Ovary (tissue), 3 donors: ENCODE measurements at regions not wholly inside any gene's neighbourhood (a gene's known extent, or its start where the extent isn't known, plus 50 kb on each side); places are given as distances from the start of the nearest gene placed in this dataset.

ENCODE experiments used
- POLR2A ChIP-seq: fragments of 450-650 bp; IDR thresholded peaks from one replicate; pipeline ENCODE4 v1.6.1; 2017; ENCODE audit warnings: antibody characterized with exemption, mild to moderate bottlenecking, moderate library complexity
- TF ChIP-seq, protein P1 (sequence below), 3 donors: fragments of 450-650 bp in 2 of 3; fragments of 200-600 bp in 1 of 3; IDR thresholded peaks; one replicate each; pipeline versions ENCODE4 v1.5.1 to v1.8.0; 2016 to 2022; ENCODE audit warnings: antibody characterized with exemption in 3 of 3, mild to moderate bottlenecking in 1 of 3
- donor health status: DM: no; HTN: no; CAD: no.

DNA sequence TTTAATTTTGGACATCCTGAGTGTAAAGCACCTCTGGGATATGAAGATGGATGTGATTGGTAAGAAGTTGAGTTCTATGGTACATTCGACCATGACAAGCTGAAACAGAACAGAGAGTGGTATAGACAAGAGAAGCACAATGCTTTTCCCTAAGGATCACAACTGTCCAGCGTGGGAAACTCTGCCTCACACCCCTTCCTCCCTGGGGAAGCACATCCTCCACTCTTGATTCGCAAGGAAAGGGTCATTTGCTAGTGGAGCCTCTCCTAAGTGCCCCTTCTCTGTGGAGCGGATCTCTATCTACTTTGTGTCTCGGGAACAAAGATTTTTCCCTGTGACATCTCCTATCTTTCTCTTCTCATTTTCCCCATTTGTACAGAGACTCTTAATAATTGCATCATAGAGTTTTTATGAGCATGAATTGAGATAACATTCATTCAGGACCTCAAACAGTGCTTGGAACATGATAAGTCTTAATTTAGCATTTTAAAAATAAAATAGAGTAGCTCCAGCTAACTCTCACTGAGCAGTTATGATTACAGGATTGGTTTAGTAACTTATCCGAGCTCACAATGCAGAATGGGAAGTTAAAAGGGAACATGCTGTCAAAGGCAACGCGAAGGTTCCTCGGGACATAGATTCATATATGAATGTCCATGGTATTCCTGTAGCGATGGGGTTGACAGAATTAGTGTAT lies 775.2 kb downstream of the C6orf118 start:
- TF ChIP-seq, protein P1, sequence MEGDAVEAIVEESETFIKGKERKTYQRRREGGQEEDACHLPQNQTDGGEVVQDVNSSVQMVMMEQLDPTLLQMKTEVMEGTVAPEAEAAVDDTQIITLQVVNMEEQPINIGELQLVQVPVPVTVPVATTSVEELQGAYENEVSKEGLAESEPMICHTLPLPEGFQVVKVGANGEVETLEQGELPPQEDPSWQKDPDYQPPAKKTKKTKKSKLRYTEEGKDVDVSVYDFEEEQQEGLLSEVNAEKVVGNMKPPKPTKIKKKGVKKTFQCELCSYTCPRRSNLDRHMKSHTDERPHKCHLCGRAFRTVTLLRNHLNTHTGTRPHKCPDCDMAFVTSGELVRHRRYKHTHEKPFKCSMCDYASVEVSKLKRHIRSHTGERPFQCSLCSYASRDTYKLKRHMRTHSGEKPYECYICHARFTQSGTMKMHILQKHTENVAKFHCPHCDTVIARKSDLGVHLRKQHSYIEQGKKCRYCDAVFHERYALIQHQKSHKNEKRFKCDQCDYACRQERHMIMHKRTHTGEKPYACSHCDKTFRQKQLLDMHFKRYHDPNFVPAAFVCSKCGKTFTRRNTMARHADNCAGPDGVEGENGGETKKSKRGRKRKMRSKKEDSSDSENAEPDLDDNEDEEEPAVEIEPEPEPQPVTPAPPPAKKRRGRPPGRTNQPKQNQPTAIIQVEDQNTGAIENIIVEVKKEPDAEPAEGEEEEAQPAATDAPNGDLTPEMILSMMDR (IDR thresholded peaks at IDR 0.05), result no peak
- TF ChIP-seq POLR2A, result no peak
